K562 (cell line): ENCODE measurements at regions not wholly inside any gene's neighbourhood (a gene's known extent, or its start where the extent isn't known, plus 50 kb on each side); places are given as distances from the start of the nearest gene placed in this dataset.

ENCODE experiments used
- ATAC-seq: fragments of 200-7000 bp; cut with Tn5 transposase; 3 replicates; pipeline ENCODE4 v1.9.1; 2020; ENCODE audit warnings: moderate library complexity
- BruUV-seq: library from RNA; stranded (reverse); fragments of 400-500 nt; replicated peaks from 2 replicates; lab custom pipeline; 2021; lab: Mats Ljungman, UMichigan
- CTCF ChIA-PET: fragments of 300-600 bp; formaldehyde crosslinking; extraction: SDS; loops from one replicate; lab custom pipeline; 2021; ENCODE audit warnings: low intra/inter-chr PET ratio; lab: Yijun Ruan, JAX
- POLR2A ChIA-PET: fragments of 300-600, 350-650 bp; sonication (Branson Sonifier 250); formaldehyde crosslinking; extraction: SDS; loops from one replicate; lab custom pipeline; 2021; ENCODE audit warnings: antibody characterized with exemption, inconsistent platforms; lab: Yijun Ruan, JAX
- DNase-seq, 4 experiments: peaks; one replicate each; pipeline versions ENCODE4 v3.0.0 to v3.0.0-alpha.2; 2011 to 2018; ENCODE audit warnings: low spot score in 3 of 4, mixed read lengths in 3 of 4; ENCODE audit errors: extremely low read depth in 1 of 4
- FAIRE-seq: peaks from 2 replicates; lab custom pipeline; 2011; peaks lifted over from hg19 to GRCh38; lab: Jason Lieb, UNC
- H2AFZ ChIP-seq: 2 replicates; pipeline ENCODE4 v1.6.0; 2011; ENCODE audit warnings: low read depth, low read length, control low read depth, inconsistent platforms
- H3K27ac ChIP-seq: fragments of 200-600 bp; 3 replicates; pipeline ENCODE4 v1.8.0; 2011; ENCODE audit warnings: low read depth, mild to moderate bottlenecking, control low read depth, inconsistent platforms, low read length, moderate library complexity, mixed read lengths; ENCODE audit errors: extremely low read depth
- H3K27me3 ChIP-seq, 2 experiments: fragments of 300-600 bp in 1 of 2; 2 replicates in 1 of 2; 3 replicates in 1 of 2; pipeline versions ENCODE4 v1.6.0 to v1.8.0; 2011; ENCODE audit warnings: inconsistent platforms in 2 of 2, low read length in 2 of 2, mild to moderate bottlenecking in 1 of 2, mixed read lengths in 1 of 2, moderate library complexity in 1 of 2; ENCODE audit not compliant: control insufficient read depth in 2 of 2, insufficient read depth in 2 of 2
- H3K36me3 ChIP-seq: fragments of 300-600 bp; 3 replicates; pipeline ENCODE4 v1.8.0; 2011; ENCODE audit warnings: mild to moderate bottlenecking, low read length, inconsistent platforms; ENCODE audit not compliant: control insufficient read depth, insufficient read depth
- H3K4me1 ChIP-seq, 2 experiments: fragments of 200-600 bp in 1 of 2; replicated peaks in 1 of 2; 2 replicates in 1 of 2; 3 replicates in 1 of 2; pipeline versions ENCODE4 v1.5.1 to v1.8.0; 2011; ENCODE audit warnings: inconsistent platforms in 2 of 2, low read length in 2 of 2, mild to moderate bottlenecking in 1 of 2, mixed read lengths in 1 of 2, moderate library complexity in 1 of 2; ENCODE audit not compliant: control insufficient read depth in 2 of 2, insufficient read depth in 2 of 2
- H3K4me2 ChIP-seq: 2 replicates; pipeline ENCODE4 v1.6.1; 2011; ENCODE audit warnings: low read length, control low read depth, inconsistent platforms, mixed read lengths; ENCODE audit not compliant: insufficient read depth
- H3K4me3 ChIP-seq: fragments of 200-600 bp; sonication (generic), shearing (Covaris generic); 2 replicates; pipeline ENCODE4 v1.5.1; 2016; ENCODE audit warnings: control low read depth, inconsistent platforms
- H3K79me2 ChIP-seq: fragments of 200-600 bp; 3 replicates; pipeline ENCODE4 v1.8.0; 2011; ENCODE audit warnings: low read length, inconsistent platforms; ENCODE audit not compliant: control insufficient read depth, insufficient read depth
- H3K9ac ChIP-seq, 2 experiments: 2 replicates each; pipeline versions ENCODE4 v1.6.0 to v1.6.1; 2011; ENCODE audit warnings: low read depth in 2 of 2, low read length in 2 of 2, control low read depth in 1 of 2, inconsistent platforms in 1 of 2, mild to moderate bottlenecking in 1 of 2, mixed read lengths in 1 of 2; ENCODE audit not compliant: insufficient read depth in 1 of 2
- H3K9me1 ChIP-seq: one replicate; pipeline ENCODE4 v1.6.0; 2011; ENCODE audit warnings: inconsistent platforms, mild to moderate bottlenecking, low read length, moderate library complexity; ENCODE audit not compliant: control insufficient read depth, insufficient read depth
- H3K9me3 ChIP-seq: replicated peaks from 2 replicates; pipeline ENCODE4 v1.5.1; 2011; ENCODE audit warnings: low read depth, low read length, inconsistent platforms; ENCODE audit not compliant: control insufficient read depth, insufficient read depth
- H4K20me1 ChIP-seq: replicated peaks from 2 replicates; pipeline ENCODE4 v1.6.1; 2011; ENCODE audit warnings: low read length, inconsistent platforms, mixed read lengths; ENCODE audit not compliant: control insufficient read depth, insufficient read depth
- BMI1 ChIP-seq: fragments of 150-350 bp; IDR thresholded peaks from 2 replicates; pipeline ENCODE4 v1.6.1; 2014; ENCODE audit warnings: low read length
- CHD1 ChIP-seq: fragments of 200-600 bp; sonication (generic); IDR thresholded peaks from one replicate; pipeline ENCODE4 v1.6.1; 2012; ENCODE audit warnings: mild to moderate bottlenecking, moderate library complexity, low read length, inconsistent platforms
- CTBP1 ChIP-seq: fragments of 450-650 bp; IDR thresholded peaks from 2 replicates; pipeline ENCODE4 v1.6.1; 2016; ENCODE audit warnings: borderline replicate concordance
- HDAC1 ChIP-seq, 2 experiments: fragments of 450-650 bp; IDR thresholded peaks; 2 replicates each; pipeline ENCODE4 v1.6.1; 2016 to 2017; ENCODE audit warnings: inconsistent platforms in 1 of 2, mild to moderate bottlenecking in 1 of 2, moderate library complexity in 1 of 2
- HMGN3 ChIP-seq: IDR thresholded peaks from 2 replicates; pipeline ENCODE4 v1.6.1; 2011; ENCODE audit warnings: borderline replicate concordance, low read depth, mild to moderate bottlenecking, mixed read lengths, low read length; ENCODE audit not compliant: insufficient read length; ENCODE audit errors: extremely low read depth
- KLF10 ChIP-seq: fragments of 250-450 bp; sonication (Bioruptor Pico); IDR thresholded peaks from 2 replicates; pipeline ENCODE4 v1.6.1; 2021; ENCODE audit warnings: matching md5 sums
- KLF13 ChIP-seq: fragments of 450-650 bp; IDR thresholded peaks from 2 replicates; pipeline ENCODE4 v1.6.1; 2016; ENCODE audit warnings: missing genetic modification characterization, low read depth, mild to moderate bottlenecking, missing compliant biosample characterization, moderate library complexity, borderline replicate concordance
- PRPF4 ChIP-seq: fragments of 200-400 bp; formaldehyde crosslinking; IDR thresholded peaks from one replicate; pipeline ENCODE4 v1.6.1; 2017; ENCODE audit warnings: low read length, low read depth, mild to moderate bottlenecking; ENCODE audit not compliant: insufficient read depth, poor library complexity, severe bottlenecking
- RFX1 ChIP-seq: fragments of 450-650 bp; IDR thresholded peaks from 2 replicates; pipeline ENCODE4 v1.6.1; 2016; ENCODE audit warnings: mild to moderate bottlenecking, moderate library complexity
- TARDBP ChIP-seq: fragments of 450-650 bp; IDR thresholded peaks from 2 replicates; pipeline ENCODE4 v1.6.1; 2016
- XRCC4 ChIP-seq: IDR thresholded peaks from one replicate; pipeline ENCODE4 v1.6.1; 2011; ENCODE audit not compliant: insufficient read depth, insufficient read length; ENCODE audit errors: extremely low read depth
- ZNF140 ChIP-seq: fragments of 250-450 bp; sonication (Bioruptor Pico); IDR thresholded peaks from 2 replicates; pipeline ENCODE4 v1.8.0; 2021; ENCODE audit warnings: moderate library complexity, mild to moderate bottlenecking, inconsistent platforms
- ZNF511 ChIP-seq: sonication (generic); formaldehyde crosslinking; IDR thresholded peaks from 2 replicates; pipeline ENCODE4 v1.8.0; 2022; ENCODE audit warnings: mild to moderate bottlenecking, missing genetic modification reagents
- ZNF785 ChIP-seq: fragments of 250-450 bp; sonication (Bioruptor Pico); IDR thresholded peaks from 2 replicates; pipeline ENCODE4 v1.4.0; 2020; ENCODE audit warnings: mild to moderate bottlenecking
- WGBS: fragments of 100-300 bp; shearing (Covaris generic); methylation state at CpG from one replicate; pipeline ENCODE4 v1.1.6; 2016; ENCODE audit warnings: low coverage, mixed read lengths; ENCODE audit not compliant: insufficient coverage; ENCODE audit errors: missing lambda C conversion rate; 5-methylcytosine and 5-hydroxymethylcytosine counted together
- in situ Hi-C: fragments of 300-500 bp; cut with MboI; formaldehyde crosslinking; loops from 4 replicates; pipeline ENCODE4 v1.15.0; 2018; ENCODE audit warnings: inconsistent platforms, mixed read lengths
- intact Hi-C: fragments of 100-400 bp; cut with micrococcal nuclease; formaldehyde crosslinking; loops from 2 replicates; pipeline ENCODE4 v1.14.2; 2022
- TF ChIP-seq, protein P1 (sequence below): fragments of 450-650 bp; IDR thresholded peaks from 2 replicates; pipeline ENCODE4 v1.6.1; 2016
- TF ChIP-seq, protein P2 (sequence below): sonication (generic); formaldehyde crosslinking; IDR thresholded peaks from 2 replicates; pipeline ENCODE4 v1.8.0; 2022; ENCODE audit warnings: missing genetic modification reagents, mild to moderate bottlenecking, borderline replicate concordance
- TF ChIP-seq, protein P3 (sequence below): sonication (generic); formaldehyde crosslinking; IDR thresholded peaks from 2 replicates; pipeline ENCODE4 v1.8.1; 2023; ENCODE audit warnings: mild to moderate bottlenecking, missing genetic modification reagents

DNA sequence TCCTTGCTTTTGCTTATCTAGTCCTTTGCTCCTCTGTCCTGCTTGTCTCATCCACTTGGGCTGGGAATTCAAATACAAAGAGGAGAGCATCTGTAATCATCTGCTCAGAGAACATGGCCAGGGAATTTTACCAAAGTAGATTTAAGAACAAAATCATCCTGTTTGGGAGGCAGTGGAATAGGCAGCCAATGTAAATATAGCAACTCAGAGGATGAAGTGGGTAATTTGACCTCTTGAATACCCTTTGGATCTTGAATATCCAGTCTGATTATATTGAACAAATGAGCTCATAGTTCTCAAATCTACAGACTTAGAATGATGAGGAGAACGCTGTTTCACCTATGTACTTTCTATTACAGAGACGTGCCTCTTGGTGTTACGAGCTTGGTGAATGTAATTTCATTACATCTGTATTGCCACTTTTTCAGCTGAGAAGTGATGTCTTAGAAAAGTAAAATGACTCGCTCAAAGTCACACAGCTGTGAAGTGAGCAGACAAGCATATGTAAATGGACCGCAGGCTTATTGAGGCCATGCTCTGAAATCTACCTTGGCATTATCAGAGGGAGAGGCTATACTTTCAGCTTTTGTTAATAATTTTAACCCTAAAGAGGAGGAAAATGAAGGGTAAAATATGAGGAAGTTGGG is 266.3 kb downstream of the MTX2 start:
- no peak overlapping the region for H2AFZ ChIP-seq
- no TSS peak for BruUV-seq
- TF ChIP-seq ZNF785 (CRISPR knock-in tag) (no peak), ZNF511 (no peak), ZNF140 (no peak), KLF13 (tag) (no peak), HDAC1 (IDR thresholded peaks at IDR 0.05) (no peak), CTBP1 (no peak), RFX1 (no peak), KLF10 (no peak), CHD1 (no peak), HMGN3 (no peak), TARDBP (no peak), BMI1 (no peak), XRCC4 (no peak), PRPF4 (no peak)
- TF ChIP-seq, protein P1, sequence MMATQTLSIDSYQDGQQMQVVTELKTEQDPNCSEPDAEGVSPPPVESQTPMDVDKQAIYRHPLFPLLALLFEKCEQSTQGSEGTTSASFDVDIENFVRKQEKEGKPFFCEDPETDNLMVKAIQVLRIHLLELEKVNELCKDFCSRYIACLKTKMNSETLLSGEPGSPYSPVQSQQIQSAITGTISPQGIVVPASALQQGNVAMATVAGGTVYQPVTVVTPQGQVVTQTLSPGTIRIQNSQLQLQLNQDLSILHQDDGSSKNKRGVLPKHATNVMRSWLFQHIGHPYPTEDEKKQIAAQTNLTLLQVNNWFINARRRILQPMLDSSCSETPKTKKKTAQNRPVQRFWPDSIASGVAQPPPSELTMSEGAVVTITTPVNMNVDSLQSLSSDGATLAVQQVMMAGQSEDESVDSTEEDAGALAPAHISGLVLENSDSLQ, result no peak
- TF ChIP-seq, protein P2, sequence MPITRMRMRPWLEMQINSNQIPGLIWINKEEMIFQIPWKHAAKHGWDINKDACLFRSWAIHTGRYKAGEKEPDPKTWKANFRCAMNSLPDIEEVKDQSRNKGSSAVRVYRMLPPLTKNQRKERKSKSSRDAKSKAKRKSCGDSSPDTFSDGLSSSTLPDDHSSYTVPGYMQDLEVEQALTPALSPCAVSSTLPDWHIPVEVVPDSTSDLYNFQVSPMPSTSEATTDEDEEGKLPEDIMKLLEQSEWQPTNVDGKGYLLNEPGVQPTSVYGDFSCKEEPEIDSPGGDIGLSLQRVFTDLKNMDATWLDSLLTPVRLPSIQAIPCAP (CRISPR knock-in tag), result no peak
- TF ChIP-seq, protein P3, sequence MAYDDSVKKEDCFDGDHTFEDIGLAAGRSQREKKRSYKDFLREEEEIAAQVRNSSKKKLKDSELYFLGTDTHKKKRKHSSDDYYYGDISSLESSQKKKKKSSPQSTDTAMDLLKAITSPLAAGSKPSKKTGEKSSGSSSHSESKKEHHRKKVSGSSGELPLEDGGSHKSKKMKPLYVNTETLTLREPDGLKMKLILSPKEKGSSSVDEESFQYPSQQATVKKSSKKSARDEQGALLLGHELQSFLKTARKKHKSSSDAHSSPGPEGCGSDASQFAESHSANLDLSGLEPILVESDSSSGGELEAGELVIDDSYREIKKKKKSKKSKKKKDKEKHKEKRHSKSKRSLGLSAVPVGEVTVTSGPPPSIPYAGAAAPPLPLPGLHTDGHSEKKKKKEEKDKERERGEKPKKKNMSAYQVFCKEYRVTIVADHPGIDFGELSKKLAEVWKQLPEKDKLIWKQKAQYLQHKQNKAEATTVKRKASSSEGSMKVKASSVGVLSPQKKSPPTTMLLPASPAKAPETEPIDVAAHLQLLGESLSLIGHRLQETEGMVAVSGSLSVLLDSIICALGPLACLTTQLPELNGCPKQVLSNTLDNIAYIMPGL (CRISPR knock-in tag), result no peak
- H4K20me1 ChIP-seq, result no peaks in the 10 kb centered on the region
- intact Hi-C loops, result no loop called here
- H3K9ac ChIP-seq, result no peak overlapping the region
- DNase-seq, result no peak
- H3K27ac ChIP-seq, result no peak overlapping the region
- H3K9me1 ChIP-seq, result peaks cover 3% of the 10 kb centered on the region
- WGBS, result 3% methylated on average over 5 of the region's 5 CpGs
- peaks cover 0 to 9% of the 10 kb centered on the region in 2 experiments; a peak in 3 of 5 replicates for H3K27me3 ChIP-seq
- no peaks in the 10 kb centered on the region for H3K36me3 ChIP-seq
- no peaks in the 10 kb centered on the region for H3K79me2 ChIP-seq
- H3K4me2 ChIP-seq, result no peak overlapping the region
- H3K4me1 ChIP-seq, result no peaks in the 10 kb centered on the region
- no peak for ATAC-seq
- in situ Hi-C loops, result no loop called here
- POLR2A ChIA-PET, result no interaction called here
- H3K9me3 ChIP-seq, result no peaks in the 10 kb centered on the region
- CTCF ChIA-PET, result no interaction called here
- FAIRE-seq, result no peak
- H3K4me3 ChIP-seq, result no peak overlapping the region
